OCI-M2 (cell line): ENCODE measurements at regions not wholly inside any gene's neighbourhood (a gene's known extent, or its start where the extent isn't known, plus 50 kb on each side); places are given as distances from the start of the nearest gene placed in this dataset.

Experiments
- DNase-seq: peaks from one replicate; lab custom pipeline; 2025; ENCODE audit not compliant: unreplicated experiment; lab: John Stamatoyannopoulos, UW

DNA sequence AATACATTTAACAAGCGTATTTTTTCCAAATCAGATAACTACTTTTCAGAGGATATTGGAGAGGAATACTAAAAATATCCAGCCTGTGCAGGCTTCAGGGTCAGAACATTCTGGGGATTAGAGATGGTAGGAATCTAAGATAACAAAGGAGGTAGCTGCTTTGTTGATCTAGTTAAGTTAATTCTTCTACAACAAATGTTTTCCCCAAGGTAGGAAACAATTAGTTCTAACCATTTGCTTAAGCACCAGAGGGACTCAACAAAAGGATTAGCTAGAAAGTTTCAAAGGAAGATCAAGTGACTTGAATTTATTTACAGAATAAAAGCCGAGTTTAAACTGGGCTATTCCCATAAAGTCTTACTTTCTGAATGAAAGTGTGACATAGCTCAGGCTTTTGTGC, 524.2 kb downstream of the TMTC2 start:
- DNase-seq = no peak

DNA sequence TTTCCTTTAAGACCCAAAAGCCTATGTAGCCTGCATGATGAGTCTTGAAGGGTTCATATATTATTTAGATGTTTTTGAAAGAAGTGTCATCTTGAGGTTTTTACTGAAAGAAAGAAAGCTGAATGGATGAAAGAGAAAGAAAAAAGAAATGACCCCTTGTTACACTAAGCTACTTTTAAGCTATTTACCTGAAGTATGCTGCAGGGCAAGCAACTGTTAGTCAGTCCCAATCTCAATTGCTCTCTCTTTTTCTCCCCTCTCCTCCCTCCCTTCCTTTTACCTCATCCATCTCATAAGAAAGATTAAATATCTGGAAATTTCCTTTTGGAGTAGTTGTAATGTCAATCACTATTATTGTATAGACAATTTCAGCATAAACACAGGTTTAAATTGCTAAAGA, 512.4 kb downstream of the TMTC2 start:
- DNase-seq = no peak

DNA sequence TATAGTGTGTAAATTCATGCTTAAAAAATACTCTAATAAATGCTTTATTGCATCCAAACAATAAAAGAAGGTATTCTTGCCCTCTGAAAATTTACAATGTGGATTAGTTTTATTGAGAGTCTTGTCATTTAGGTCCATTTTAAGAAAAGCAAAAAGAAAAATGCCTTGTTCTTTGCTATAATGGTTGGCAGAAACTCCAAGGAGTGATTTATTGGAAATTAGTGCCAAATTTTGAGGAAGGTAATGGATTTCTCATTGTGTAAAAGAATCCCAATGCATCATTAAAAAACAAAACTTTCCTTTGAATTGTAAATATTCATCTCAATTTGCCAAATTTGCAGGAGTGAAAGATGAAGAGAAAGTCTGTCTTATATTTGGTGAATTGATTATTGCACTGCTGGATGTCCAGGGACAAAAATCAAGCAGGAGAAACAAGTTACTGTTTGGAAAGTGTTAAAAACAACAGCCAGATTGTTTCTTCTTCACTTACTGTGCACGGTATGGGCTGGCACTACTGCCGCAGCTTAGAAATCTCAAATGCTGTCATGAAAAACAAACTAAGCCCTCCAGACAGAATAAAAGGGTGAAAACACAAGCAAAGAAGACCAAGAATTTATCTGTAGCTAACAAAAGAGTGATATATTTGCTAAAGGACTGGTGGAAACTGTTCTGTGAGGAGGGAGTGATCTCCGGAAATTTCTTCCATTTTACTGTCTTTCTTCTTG, 511.7 kb downstream of the TMTC2 start:
- no peak for DNase-seq

DNA sequence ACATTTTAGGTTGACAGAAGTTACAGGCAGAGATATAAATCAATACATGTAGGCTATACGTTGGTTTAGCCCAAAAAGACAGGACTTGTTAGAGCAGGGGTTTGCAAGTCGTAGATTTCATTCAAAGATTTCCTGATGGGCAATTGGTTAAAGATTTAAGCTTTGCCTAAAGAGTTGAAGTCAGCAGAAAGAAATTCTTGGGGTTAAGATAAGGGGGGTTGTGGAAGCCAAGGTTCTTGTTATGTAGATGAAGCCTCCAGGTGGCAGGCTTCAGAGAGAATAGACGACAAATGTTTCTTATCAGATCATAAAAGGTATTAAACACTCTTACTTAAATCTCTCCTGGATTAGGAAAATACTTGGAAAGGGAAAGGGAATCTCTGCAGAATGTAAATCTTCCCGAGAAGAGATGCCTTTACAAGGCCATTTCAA, 510.8 kb downstream of the TMTC2 start:
- DNase-seq = no peak

DNA sequence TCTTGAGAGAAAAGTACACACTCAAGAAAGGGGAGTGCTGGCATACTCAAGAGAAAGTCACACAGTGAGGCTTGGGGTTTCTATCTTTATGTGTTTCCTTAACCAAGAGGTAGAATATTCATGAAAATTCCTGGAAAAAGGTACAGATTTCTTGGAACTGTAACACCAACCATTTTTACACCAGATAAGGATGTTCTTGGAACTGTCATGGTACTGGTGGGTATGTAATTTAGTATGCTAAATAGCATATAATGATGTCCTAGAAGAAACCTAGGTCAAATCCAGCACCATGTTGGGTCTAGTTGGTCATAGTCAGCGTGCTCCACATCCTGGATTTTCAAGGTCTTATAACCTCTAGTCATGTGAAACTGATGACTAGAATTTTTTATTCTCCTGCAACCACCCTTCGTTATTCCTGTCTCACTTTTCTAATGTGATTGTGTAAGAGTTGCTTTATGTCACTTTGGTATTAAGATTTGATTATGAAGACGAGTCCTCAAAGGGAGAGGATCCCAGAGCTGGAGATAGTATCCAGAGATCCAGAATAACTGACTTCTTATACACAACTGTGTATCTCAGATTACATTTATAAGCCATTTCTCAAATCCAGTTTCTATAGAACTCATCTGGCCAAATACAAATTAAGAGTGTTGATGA, 510.1 kb downstream of the TMTC2 start:
- DNase-seq = no peak

DNA sequence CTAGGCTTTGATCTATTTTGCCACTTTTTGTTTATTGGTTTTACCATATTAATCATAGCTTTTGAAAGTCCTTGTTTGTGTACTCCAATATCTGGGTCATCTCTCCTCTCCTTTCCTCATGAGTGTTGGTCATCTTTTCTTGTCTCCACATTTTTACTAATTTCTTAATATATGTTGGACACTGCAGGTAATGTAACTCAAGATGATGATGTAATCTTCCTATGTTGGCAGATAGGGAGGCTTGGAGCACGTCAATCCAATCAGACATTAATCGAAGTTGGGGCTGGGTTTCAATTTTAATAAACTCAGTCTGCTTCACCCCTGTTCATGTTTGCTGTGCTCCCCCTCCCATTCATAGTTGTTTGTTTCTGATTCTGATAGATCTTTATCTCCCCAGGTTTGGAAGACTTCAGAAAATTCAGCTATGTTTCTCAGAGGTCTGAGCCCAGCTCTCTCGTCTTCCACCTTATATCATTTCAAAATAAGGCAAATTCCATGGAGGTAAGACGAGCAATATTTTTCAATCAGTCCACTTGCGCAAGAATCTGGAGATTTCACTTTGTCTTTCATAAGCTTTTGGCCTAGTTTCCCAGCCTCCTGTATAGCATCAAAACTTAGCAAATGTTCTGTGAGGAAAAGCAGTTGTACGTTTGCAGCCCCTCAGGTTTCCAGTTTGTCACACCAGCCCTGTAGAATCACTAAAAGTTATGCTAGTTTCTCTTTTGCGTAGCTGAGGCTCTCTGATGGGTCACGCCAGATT, 504.1 kb downstream of the TMTC2 start:
- DNase-seq = no peak

DNA sequence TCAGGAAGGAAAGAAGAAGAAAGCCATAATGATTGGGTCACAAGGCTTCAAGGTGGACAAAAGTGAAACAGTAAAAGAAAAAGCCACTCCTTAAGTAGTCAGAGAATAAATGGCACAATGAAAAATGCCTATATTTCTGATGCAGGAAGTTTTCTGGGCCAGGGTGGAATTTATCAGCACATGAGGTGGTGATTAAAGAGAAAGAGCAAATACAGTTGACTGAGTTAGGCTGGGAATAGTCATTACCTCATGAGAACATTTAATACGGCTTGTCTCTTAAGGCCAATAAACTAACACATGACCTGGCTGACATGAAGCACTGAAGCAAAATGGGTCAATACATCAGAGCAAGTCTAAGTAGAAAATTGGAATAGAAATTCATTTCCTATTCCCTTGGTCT, 499.7 kb downstream of the TMTC2 start:
- DNase-seq = no peak

DNA sequence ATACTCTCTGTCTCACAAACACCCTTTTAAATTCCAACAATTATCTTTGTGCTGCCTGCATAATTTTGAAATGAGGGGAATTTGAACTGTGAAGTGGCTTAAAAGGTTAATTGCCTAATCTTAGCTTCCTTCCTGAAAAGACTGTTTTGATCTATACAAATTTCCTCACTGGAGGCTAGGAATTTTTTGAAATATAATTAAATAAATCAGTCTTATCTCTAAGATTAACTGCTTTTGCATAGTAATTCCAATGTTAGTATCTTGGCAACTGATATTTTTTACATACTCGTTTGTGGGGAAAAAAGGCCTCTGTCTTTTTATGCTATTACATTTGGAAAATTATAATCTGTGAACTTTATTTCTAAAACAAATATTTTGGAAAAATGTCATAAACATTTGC, 498.5 kb downstream of the TMTC2 start:
- DNase-seq = no peak
